ENCODE measurements at regions not wholly inside any gene's neighbourhood (a gene's known extent, or its start where the extent isn't known, plus 50 kb on each side); places are given as distances from the start of the nearest gene placed in this dataset.

GRCh38 chr15:39411102-39411989 is 169.5 kb upstream of the THBS1 start:
- WGBS (ENCODE audit: insufficient coverage): no CpG with 5 or more reads among the region's 4 CpGs
- Mint-ChIP-seq H3K36me3 (no peaks in the 10 kb centered on the region), H3K9me3 (peaks cover 0 to 3% (median 0%) of the 10 kb centered on the region in 7 donors), H3K27ac (peak overlapping the region; percentile 73 to 98 (median 93)), H3K27me3 (ENCODE audit: low read depth in 3 of 3) (peaks cover 0 to 2% (median 0%) of the 10 kb centered on the region in 3 donors), H3K4me1 (peaks cover 70% of the 10 kb centered on the region), H3K4me3 (peak overlapping the region in 1 of 2 donors; percentile 19)
- Histone ChIP-seq H3K36me3 (replicated peaks in 1 of 2; ENCODE audit: control insufficient read depth in 1 of 2, insufficient read depth in 2 of 2, low read length in 2 of 2) (no peaks in the 10 kb centered on the region), H3K79me2 (ENCODE audit: insufficient read depth, low read length) (no peaks in the 10 kb centered on the region), H3K27ac (ENCODE audit: low read depth in 1 of 2, low read length in 2 of 2) (peak overlapping the region in 1 of 2 donors; percentile 91), H3K4me3 (replicated peaks in 1 of 3; ENCODE audit: low read depth in 2 of 3, low read length in 3 of 3) (no peak overlapping the region), H3K9ac (ENCODE audit: insufficient read depth, low read length, poor library complexity, severe bottlenecking) (no peak overlapping the region), H4K20me1 (ENCODE audit: insufficient read depth, low read length) (no peaks in the 10 kb centered on the region), H3K4me1 (ENCODE audit: control insufficient read depth in 1 of 2, insufficient read depth in 2 of 2, low read length in 2 of 2) (peaks cover 54 to 55% of the 10 kb centered on the region in 2 donors), H2AFZ (ENCODE audit: insufficient read depth, low read depth, low read length, poor library complexity, severe bottlenecking) (no peak overlapping the region), H3K27me3 (ENCODE audit: control insufficient read depth in 2 of 2, insufficient read depth in 2 of 2, low read length in 2 of 2) (no peaks in the 10 kb centered on the region), H3K4me2 (replicated peaks; ENCODE audit: extremely low read depth, low read length, poor library complexity, severe bottlenecking) (no peak overlapping the region), H3K9me3 (replicated peaks in 1 of 2; ENCODE audit: control insufficient read depth in 1 of 2, insufficient read depth in 1 of 2, low read length in 2 of 2) (no peaks in the 10 kb centered on the region)
- intact Hi-C loops (cut with micrococcal nuclease): loop anchor here (5.0 to 10.0 kb wide), 4 partner anchors 34 to 84 kb away; no protein-coding TSS in a partner anchor
- TF ChIP-seq CTCF (IDR thresholded peaks at IDR 0.05): no peak
- DNase-seq: peak; percentile 85 to 96 (median 92)

GRCh38 chr15:39413558-39413957 is 167.3 kb upstream of the THBS1 start:
- Mint-ChIP-seq H3K27ac (peak overlapping the region; percentile 87 to 95 (median 94)), H3K36me3 (peaks cover 0 to 2% of the 10 kb centered on the region in 2 donors), H3K27me3 (ENCODE audit: low read depth in 3 of 3) (peaks cover 0 to 2% (median 0%) of the 10 kb centered on the region in 3 donors), H3K4me3 (no peak overlapping the region), H3K4me1 (peaks cover 62% of the 10 kb centered on the region), H3K9me3 (peaks cover 0 to 9% (median 0%) of the 10 kb centered on the region in 7 donors)
- H2AFZ ChIP-seq (ENCODE audit: insufficient read depth, low read depth, low read length, poor library complexity, severe bottlenecking): no peak overlapping the region
- peak; percentile 92 to 95 (median 95) for DNase-seq
- intact Hi-C loops (cut with micrococcal nuclease): loop anchor here (5.0 to 10.0 kb wide), 4 partner anchors 36 to 86 kb away; no protein-coding TSS in a partner anchor
- TF ChIP-seq CTCF (IDR thresholded peaks at IDR 0.05): no peak
- no peak overlapping the region for H3K4me2 ChIP-seq (replicated peaks; ENCODE audit: extremely low read depth, low read length, poor library complexity, severe bottlenecking)
- no peaks in the 10 kb centered on the region for H3K36me3 ChIP-seq (replicated peaks in 1 of 2; ENCODE audit: control insufficient read depth in 1 of 2, insufficient read depth in 2 of 2, low read length in 2 of 2)
- no peaks in the 10 kb centered on the region for H4K20me1 ChIP-seq (ENCODE audit: insufficient read depth, low read length)
- H3K9me3 ChIP-seq (replicated peaks in 1 of 2; ENCODE audit: control insufficient read depth in 1 of 2, insufficient read depth in 1 of 2, low read length in 2 of 2): no peaks in the 10 kb centered on the region
- H3K4me3 ChIP-seq (replicated peaks in 1 of 3; ENCODE audit: low read depth in 2 of 3, low read length in 3 of 3): no peak overlapping the region
- H3K27ac ChIP-seq (ENCODE audit: low read depth in 1 of 2, low read length in 2 of 2): peak overlapping the region in 1 of 2 donors; percentile 91
- H3K4me1 ChIP-seq (ENCODE audit: control insufficient read depth in 1 of 2, insufficient read depth in 2 of 2, low read length in 2 of 2): peaks cover 54 to 58% of the 10 kb centered on the region in 2 donors
- H3K9ac ChIP-seq (ENCODE audit: insufficient read depth, low read length, poor library complexity, severe bottlenecking): peak overlapping the region; percentile 46
- WGBS (ENCODE audit: insufficient coverage): no CpG with 5 or more reads among the region's 1 CpG
- no peaks in the 10 kb centered on the region for H3K79me2 ChIP-seq (ENCODE audit: insufficient read depth, low read length)
- H3K27me3 ChIP-seq (ENCODE audit: control insufficient read depth in 2 of 2, insufficient read depth in 2 of 2, low read length in 2 of 2): no peaks in the 10 kb centered on the region
